OCI-LY1 (cell line): ENCODE measurements at regions not wholly inside any gene's neighbourhood (a gene's known extent, or its start where the extent isn't known, plus 50 kb on each side); places are given as distances from the start of the nearest gene placed in this dataset.

Source experiments
- H2AFZ ChIP-seq: fragments of 200-600 bp; sonication (generic), shearing (Covaris generic); 2 replicates; pipeline ENCODE4 v1.6.0; 2014; ENCODE audit warnings: antibody characterized with exemption, mild to moderate bottlenecking, low read length
- H3F3A ChIP-seq: fragments of 200-600 bp; sonication (generic), shearing (Covaris generic); 2 replicates; pipeline ENCODE4 v1.6.0; 2014; ENCODE audit warnings: mild to moderate bottlenecking, antibody characterized with exemption, low read length, moderate library complexity; ENCODE audit not compliant: insufficient read depth
- H3K27ac ChIP-seq: fragments of 200-600 bp; sonication (generic); 2 replicates; pipeline ENCODE4 v1.5.1; 2014; ENCODE audit warnings: low read length, mixed run types, mild to moderate bottlenecking, low read depth; ENCODE audit not compliant: poor library complexity, severe bottlenecking
- H3K27me3 ChIP-seq: fragments of 200-600 bp; sonication (generic); 2 replicates; pipeline ENCODE4 v1.6.0; 2014; ENCODE audit warnings: antibody characterized with exemption, mild to moderate bottlenecking, low read length, moderate library complexity; ENCODE audit not compliant: insufficient read depth
- H3K36me3 ChIP-seq: fragments of 200-600 bp; sonication (generic); 2 replicates; pipeline ENCODE4 v1.6.1; 2014; ENCODE audit warnings: mild to moderate bottlenecking, antibody characterized with exemption, low read length, moderate library complexity, mixed read lengths; ENCODE audit not compliant: insufficient read depth
- H3K4me1 ChIP-seq: fragments of 200-600 bp; sonication (generic); 2 replicates; pipeline ENCODE4 v1.5.1; 2014; ENCODE audit warnings: mild to moderate bottlenecking, low read length, moderate library complexity; ENCODE audit not compliant: insufficient read depth, severe bottlenecking
- H3K4me2 ChIP-seq: fragments of 200-600 bp; sonication (generic), shearing (Covaris generic); 2 replicates; pipeline ENCODE4 v1.6.1; 2014; ENCODE audit warnings: low read length
- H3K4me3 ChIP-seq: fragments of 200-600 bp; sonication (generic); 2 replicates; pipeline ENCODE4 v1.5.1; 2014; ENCODE audit warnings: low read length, low read depth, mild to moderate bottlenecking, mixed read lengths; ENCODE audit not compliant: poor library complexity, severe bottlenecking
- H3K79me2 ChIP-seq: fragments of 200-600 bp; shearing (Covaris generic); 2 replicates; pipeline ENCODE4 v1.6.1; 2016; ENCODE audit warnings: mixed run types, low read length, mixed read lengths; ENCODE audit not compliant: insufficient read depth
- H3K9ac ChIP-seq: fragments of 200-600 bp; sonication (generic), shearing (Covaris generic); 2 replicates; pipeline ENCODE4 v1.6.1; 2014; ENCODE audit warnings: mild to moderate bottlenecking, low read length, mixed read lengths
- H3K9me2 ChIP-seq: fragments of 200-600 bp; sonication (generic), shearing (Covaris generic); 2 replicates; pipeline ENCODE4 v1.6.1; 2014; ENCODE audit warnings: low read depth, mild to moderate bottlenecking, low read length, mixed read lengths
- H3K9me3 ChIP-seq: fragments of 200-600 bp; shearing (Covaris generic); 2 replicates; pipeline ENCODE4 v1.6.1; 2014; ENCODE audit warnings: low read length, mixed read lengths
- H4K20me1 ChIP-seq: fragments of 200-600 bp; sonication (generic), shearing (Covaris generic); 2 replicates; pipeline ENCODE4 v1.6.0; 2016; ENCODE audit warnings: mild to moderate bottlenecking, low read length; ENCODE audit not compliant: insufficient read depth
- EZH2 ChIP-seq: fragments of 200-600 bp; sonication (generic), shearing (Covaris generic); IDR thresholded peaks from 2 replicates; pipeline ENCODE4 v1.8.0; 2017; ENCODE audit warnings: borderline replicate concordance, mixed run types, mild to moderate bottlenecking, antibody characterized with exemption, low read length, moderate library complexity, mixed read lengths
- TF ChIP-seq, protein P1 (sequence below): fragments of 200-600 bp; sonication (generic), shearing (Covaris generic); IDR thresholded peaks from 2 replicates; pipeline ENCODE4 v1.5.1; 2017; ENCODE audit warnings: mild to moderate bottlenecking, antibody characterized with exemption, low read length, moderate library complexity, mixed read lengths

DNA sequence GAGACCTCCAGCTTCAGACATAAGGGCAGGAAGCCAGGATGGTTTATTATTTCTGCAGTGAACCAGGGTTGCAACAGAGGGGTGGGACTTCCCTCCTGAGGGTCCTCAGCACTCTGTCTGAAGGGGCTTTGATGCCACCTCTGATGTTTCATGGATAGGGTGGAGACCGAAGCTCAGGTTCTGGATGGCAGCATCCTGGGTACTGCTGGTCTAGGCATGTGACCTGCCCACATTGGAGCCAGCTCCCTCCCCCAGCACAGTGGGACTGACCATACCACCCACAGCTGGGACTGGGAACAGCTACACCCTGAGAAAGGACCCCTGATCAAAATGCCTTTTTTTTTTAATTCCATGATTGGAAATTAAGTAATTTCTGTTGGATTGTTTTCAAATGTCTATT is 355.2 kb downstream of the ZNF516 start:
- H3K4me3 ChIP-seq = no peak overlapping the region
- H3K4me1 ChIP-seq = no peaks in the 10 kb centered on the region
- H3K79me2 ChIP-seq = no peaks in the 10 kb centered on the region
- TF ChIP-seq EZH2 = no peak
- TF ChIP-seq, protein P1, sequence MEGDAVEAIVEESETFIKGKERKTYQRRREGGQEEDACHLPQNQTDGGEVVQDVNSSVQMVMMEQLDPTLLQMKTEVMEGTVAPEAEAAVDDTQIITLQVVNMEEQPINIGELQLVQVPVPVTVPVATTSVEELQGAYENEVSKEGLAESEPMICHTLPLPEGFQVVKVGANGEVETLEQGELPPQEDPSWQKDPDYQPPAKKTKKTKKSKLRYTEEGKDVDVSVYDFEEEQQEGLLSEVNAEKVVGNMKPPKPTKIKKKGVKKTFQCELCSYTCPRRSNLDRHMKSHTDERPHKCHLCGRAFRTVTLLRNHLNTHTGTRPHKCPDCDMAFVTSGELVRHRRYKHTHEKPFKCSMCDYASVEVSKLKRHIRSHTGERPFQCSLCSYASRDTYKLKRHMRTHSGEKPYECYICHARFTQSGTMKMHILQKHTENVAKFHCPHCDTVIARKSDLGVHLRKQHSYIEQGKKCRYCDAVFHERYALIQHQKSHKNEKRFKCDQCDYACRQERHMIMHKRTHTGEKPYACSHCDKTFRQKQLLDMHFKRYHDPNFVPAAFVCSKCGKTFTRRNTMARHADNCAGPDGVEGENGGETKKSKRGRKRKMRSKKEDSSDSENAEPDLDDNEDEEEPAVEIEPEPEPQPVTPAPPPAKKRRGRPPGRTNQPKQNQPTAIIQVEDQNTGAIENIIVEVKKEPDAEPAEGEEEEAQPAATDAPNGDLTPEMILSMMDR = no peak
- no peak overlapping the region for H3K4me2 ChIP-seq
- no peaks in the 10 kb centered on the region for H3F3A ChIP-seq
- H3K36me3 ChIP-seq = no peaks in the 10 kb centered on the region
- H3K27me3 ChIP-seq = no peaks in the 10 kb centered on the region
- no peak overlapping the region for H2AFZ ChIP-seq
- no peaks in the 10 kb centered on the region for H3K9me2 ChIP-seq
- no peaks in the 10 kb centered on the region for H3K9me3 ChIP-seq
- no peak overlapping the region for H3K9ac ChIP-seq
- no peak overlapping the region for H3K27ac ChIP-seq
- no peaks in the 10 kb centered on the region for H4K20me1 ChIP-seq

DNA sequence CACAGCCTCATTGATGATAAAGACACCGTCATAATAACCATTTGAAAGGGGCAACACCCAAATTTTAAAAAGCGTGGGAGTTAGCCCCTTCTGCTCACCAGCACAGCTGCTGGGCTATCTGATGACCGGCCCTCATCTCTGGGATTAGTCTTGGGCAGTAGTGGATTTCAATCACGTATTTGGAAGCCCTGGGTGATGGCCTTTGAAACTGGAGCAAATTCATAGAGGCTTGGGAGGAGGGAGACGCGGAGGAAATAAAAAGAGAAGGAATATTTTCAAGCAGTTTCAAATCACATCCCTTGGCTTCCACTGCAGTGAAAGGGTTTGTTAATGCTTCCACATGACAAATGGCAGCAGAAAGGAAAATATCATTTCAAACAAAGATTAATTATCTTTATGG is 357.8 kb downstream of the ZNF516 start:
- Histone ChIP-seq H3K4me2 (no peak overlapping the region), H3K4me3 (no peak overlapping the region), H3K27ac (no peak overlapping the region), H3K79me2 (no peaks in the 10 kb centered on the region), H4K20me1 (no peaks in the 10 kb centered on the region), H3K9ac (no peak overlapping the region), H3K9me3 (no peaks in the 10 kb centered on the region), H3F3A (no peaks in the 10 kb centered on the region), H3K27me3 (no peaks in the 10 kb centered on the region), H2AFZ (no peak overlapping the region), H3K4me1 (no peaks in the 10 kb centered on the region), H3K36me3 (no peaks in the 10 kb centered on the region), H3K9me2 (no peaks in the 10 kb centered on the region)
- TF ChIP-seq, protein P1 = no peak
- no peak for TF ChIP-seq EZH2

DNA sequence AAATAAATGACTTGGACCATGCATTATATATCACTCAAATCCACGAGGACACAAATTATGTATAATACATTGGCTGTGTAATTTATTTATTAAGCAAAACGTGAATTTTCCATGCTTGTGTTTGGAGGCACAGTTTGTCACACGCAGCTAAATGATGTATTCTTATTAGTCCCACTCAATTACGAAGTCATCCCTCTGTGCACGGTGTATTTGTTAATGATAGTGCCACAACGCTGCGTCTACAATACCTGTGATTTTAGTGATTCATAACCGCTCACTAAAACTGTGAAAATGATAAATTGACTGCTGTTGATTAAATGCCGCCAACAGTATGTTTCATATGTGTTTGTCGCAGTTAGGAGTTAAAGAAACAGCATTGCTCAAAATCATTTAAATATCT is 358.3 kb downstream of the ZNF516 start:
- no peak overlapping the region for H3K9ac ChIP-seq
- no peak overlapping the region for H3K4me2 ChIP-seq
- no peak overlapping the region for H3K27ac ChIP-seq
- H3K79me2 ChIP-seq = no peaks in the 10 kb centered on the region
- no peaks in the 10 kb centered on the region for H3K27me3 ChIP-seq
- no peaks in the 10 kb centered on the region for H3K4me1 ChIP-seq
- H4K20me1 ChIP-seq = no peaks in the 10 kb centered on the region
- H3K9me3 ChIP-seq = no peaks in the 10 kb centered on the region
- no peak overlapping the region for H2AFZ ChIP-seq
- no peaks in the 10 kb centered on the region for H3F3A ChIP-seq
- no peaks in the 10 kb centered on the region for H3K9me2 ChIP-seq
- no peak overlapping the region for H3K4me3 ChIP-seq
- no peak for TF ChIP-seq EZH2
- TF ChIP-seq, protein P1 = no peak
- no peaks in the 10 kb centered on the region for H3K36me3 ChIP-seq
